Endothelial cell of umbilical vein (primary cell): ENCODE measurements at regions not wholly inside any gene's neighbourhood (a gene's known extent, or its start where the extent isn't known, plus 50 kb on each side); places are given as distances from the start of the nearest gene placed in this dataset.

Experiments
- BruUV-seq: library from RNA; stranded (reverse); fragments of 400-500 nt; replicated peaks from 2 replicates; lab custom pipeline; 2021; lab: Mats Ljungman, UMichigan
- CTCF ChIA-PET: fragments of 300-600, 350-600 bp; sonication (Branson Sonifier 250); formaldehyde crosslinking; loops from one replicate; lab custom pipeline; 2021; ENCODE audit warnings: antibody characterized with exemption, inconsistent platforms; lab: Charles Lee
- POLR2A ChIA-PET: fragments of 300-600, 350-600 bp; sonication (Branson Sonifier 250); formaldehyde crosslinking; loops from one replicate; lab custom pipeline; 2021; ENCODE audit warnings: antibody characterized with exemption, inconsistent platforms; lab: Charles Lee
- DNase-seq: peaks from one replicate; pipeline ENCODE4 v3.0.0-alpha.2; 2011; ENCODE audit warnings: low read depth, low spot score
- FAIRE-seq: peaks from 2 replicates; lab custom pipeline; 2011; peaks lifted over from hg19 to GRCh38; lab: Jason Lieb, UNC
- H2AFZ ChIP-seq: 2 replicates; pipeline ENCODE4 v1.6.0; 2012; ENCODE audit warnings: low read depth, low read length, control low read depth, inconsistent platforms
- H3K27ac ChIP-seq: 2 replicates; pipeline ENCODE4 v1.5.1; 2011; ENCODE audit warnings: low read depth, mild to moderate bottlenecking, control low read depth, low read length, moderate library complexity; ENCODE audit not compliant: insufficient read depth
- H3K27me3 ChIP-seq, 2 experiments: 2 replicates each; pipeline versions ENCODE4 v1.6.0 to v1.6.1; 2011; ENCODE audit warnings: low read length in 2 of 2, mixed read lengths in 1 of 2; ENCODE audit not compliant: control insufficient read depth in 2 of 2, insufficient read depth in 2 of 2
- H3K36me3 ChIP-seq, 2 experiments: 2 replicates in 1 of 2; 3 replicates in 1 of 2; pipeline ENCODE4 v1.5.1; 2011; ENCODE audit warnings: low read length in 2 of 2, mild to moderate bottlenecking in 1 of 2, moderate library complexity in 1 of 2; ENCODE audit not compliant: control insufficient read depth in 2 of 2, insufficient read depth in 2 of 2; ENCODE audit errors: extremely low read depth in 1 of 2
- H3K4me1 ChIP-seq: 3 replicates; pipeline ENCODE4 v1.5.1; 2011; ENCODE audit warnings: mild to moderate bottlenecking, low read length; ENCODE audit not compliant: control insufficient read depth, insufficient read depth; ENCODE audit errors: extremely low read depth
- H3K4me2 ChIP-seq: 2 replicates; pipeline ENCODE4 v1.6.1; 2011; ENCODE audit warnings: low read length, control low read depth, mixed read lengths; ENCODE audit not compliant: insufficient read depth
- H3K4me3 ChIP-seq, 3 experiments: fragments of 200-600 bp in 1 of 3; sonication (generic), shearing (Covaris generic) in 1 of 3; replicated peaks in 1 of 3; 2 replicates each; pipeline ENCODE4 v1.5.1; 2011 to 2016; ENCODE audit warnings: control low read depth in 3 of 3, low read length in 3 of 3, mild to moderate bottlenecking in 2 of 3, inconsistent platforms in 1 of 3, low read depth in 1 of 3, moderate library complexity in 1 of 3; ENCODE audit not compliant: insufficient read depth in 1 of 3
- H3K79me2 ChIP-seq: 2 replicates; pipeline ENCODE4 v1.6.0; 2012; ENCODE audit warnings: low read length, inconsistent platforms; ENCODE audit not compliant: control insufficient read depth, insufficient read depth
- H3K9ac ChIP-seq: replicated peaks from 2 replicates; pipeline ENCODE3; 2011; ENCODE audit warnings: low read length, control low read depth; ENCODE audit not compliant: insufficient read depth; ENCODE audit errors: extremely low read depth
- H3K9me1 ChIP-seq: replicated peaks from 3 replicates; pipeline ENCODE4 v1.6.0; 2011; ENCODE audit warnings: mild to moderate bottlenecking, low read length; ENCODE audit not compliant: control insufficient read depth, insufficient read depth; ENCODE audit errors: extremely low read depth
- H3K9me3 ChIP-seq: replicated peaks from 2 replicates; pipeline ENCODE4 v1.5.1; 2012; ENCODE audit warnings: low read length, inconsistent platforms; ENCODE audit not compliant: control insufficient read depth, insufficient read depth
- H4K20me1 ChIP-seq: replicated peaks from 2 replicates; pipeline ENCODE3; 2011; ENCODE audit warnings: mild to moderate bottlenecking, low read length; ENCODE audit not compliant: control insufficient read depth, insufficient read depth; ENCODE audit errors: extremely low read depth
- EZH2 ChIP-seq: IDR thresholded peaks from 2 replicates; pipeline ENCODE4 v1.6.1; 2012; ENCODE audit warnings: borderline replicate concordance, low read depth, mild to moderate bottlenecking, moderate library complexity, low read length, inconsistent platforms; ENCODE audit not compliant: severe bottlenecking
- FOS ChIP-seq: IDR thresholded peaks from 2 replicates; pipeline ENCODE4 v1.6.1; 2011; ENCODE audit warnings: mild to moderate bottlenecking, low read length, moderate library complexity, borderline replicate concordance; ENCODE audit not compliant: insufficient read depth
- GATA2 ChIP-seq: IDR thresholded peaks from 2 replicates; pipeline ENCODE4 v1.7.0; 2011; ENCODE audit warnings: low read depth, mild to moderate bottlenecking, moderate library complexity, mixed read lengths, low read length; ENCODE audit not compliant: insufficient read length, insufficient read depth
- JUN ChIP-seq: IDR thresholded peaks from 2 replicates; pipeline ENCODE4 v1.6.1; 2011; ENCODE audit warnings: borderline replicate concordance, low read depth; ENCODE audit not compliant: insufficient read length, insufficient read depth
- MYC ChIP-seq: IDR thresholded peaks from one replicate; pipeline ENCODE4 v1.6.1; 2011; ENCODE audit warnings: mild to moderate bottlenecking, low read depth, low read length
- POLR2A ChIP-seq: IDR thresholded peaks from 2 replicates; pipeline ENCODE4 v1.6.1; 2012; ENCODE audit warnings: low read depth, mild to moderate bottlenecking, control low read depth, low read length
- POLR2AphosphoS5 ChIP-seq: IDR thresholded peaks from 2 replicates; pipeline ENCODE4 v1.6.1; 2012; ENCODE audit warnings: low read depth, mild to moderate bottlenecking, control low read depth, low read length, moderate library complexity; ENCODE audit not compliant: insufficient read depth
- dilution Hi-C: fragments of 300-500 bp; cut with MboI; formaldehyde crosslinking; loops from one replicate; pipeline ENCODE4 v1.15.0; 2019; ENCODE audit warnings: low sequenced_read_pairs; ENCODE audit not compliant: extremely low pct_ligation_motif_present
- intact Hi-C: fragments of 100-400 bp; cut with micrococcal nuclease; formaldehyde crosslinking; loops from one replicate; pipeline ENCODE4 v1.10.0; 2022
- TF ChIP-seq, protein P1 (sequence below): IDR thresholded peaks from 2 replicates; pipeline ENCODE4 v1.6.1; 2011; ENCODE audit not compliant: insufficient read depth, insufficient read length
- TF ChIP-seq, protein P2 (sequence below), 2 donors: IDR thresholded peaks; 1 replicate in 1 of 2; 2 replicates in 1 of 2; pipeline ENCODE4 v1.5.1; 2011; ENCODE audit warnings: low read length in 2 of 2, mild to moderate bottlenecking in 2 of 2, moderate library complexity in 2 of 2, control low read depth in 1 of 2, inconsistent platforms in 1 of 2, low read depth in 1 of 2; ENCODE audit not compliant: insufficient read depth in 1 of 2; ENCODE audit errors: extremely low read depth in 1 of 2

- peaks cover 4% of the 10 kb centered on the region for H3K9me3 ChIP-seq
- FAIRE-seq (no peak), DNase-seq (no peak)
- H2AFZ ChIP-seq = no peak overlapping the region
- H3K4me3 ChIP-seq = no peak overlapping the region
- no peaks in the 10 kb centered on the region for H3K27me3 ChIP-seq
- TF ChIP-seq, protein P1, sequence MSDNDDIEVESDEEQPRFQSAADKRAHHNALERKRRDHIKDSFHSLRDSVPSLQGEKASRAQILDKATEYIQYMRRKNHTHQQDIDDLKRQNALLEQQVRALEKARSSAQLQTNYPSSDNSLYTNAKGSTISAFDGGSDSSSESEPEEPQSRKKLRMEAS = no peak
- TF ChIP-seq GATA2 (no peak), JUN (no peak), FOS (no peak)
- TF ChIP-seq, protein P2, sequence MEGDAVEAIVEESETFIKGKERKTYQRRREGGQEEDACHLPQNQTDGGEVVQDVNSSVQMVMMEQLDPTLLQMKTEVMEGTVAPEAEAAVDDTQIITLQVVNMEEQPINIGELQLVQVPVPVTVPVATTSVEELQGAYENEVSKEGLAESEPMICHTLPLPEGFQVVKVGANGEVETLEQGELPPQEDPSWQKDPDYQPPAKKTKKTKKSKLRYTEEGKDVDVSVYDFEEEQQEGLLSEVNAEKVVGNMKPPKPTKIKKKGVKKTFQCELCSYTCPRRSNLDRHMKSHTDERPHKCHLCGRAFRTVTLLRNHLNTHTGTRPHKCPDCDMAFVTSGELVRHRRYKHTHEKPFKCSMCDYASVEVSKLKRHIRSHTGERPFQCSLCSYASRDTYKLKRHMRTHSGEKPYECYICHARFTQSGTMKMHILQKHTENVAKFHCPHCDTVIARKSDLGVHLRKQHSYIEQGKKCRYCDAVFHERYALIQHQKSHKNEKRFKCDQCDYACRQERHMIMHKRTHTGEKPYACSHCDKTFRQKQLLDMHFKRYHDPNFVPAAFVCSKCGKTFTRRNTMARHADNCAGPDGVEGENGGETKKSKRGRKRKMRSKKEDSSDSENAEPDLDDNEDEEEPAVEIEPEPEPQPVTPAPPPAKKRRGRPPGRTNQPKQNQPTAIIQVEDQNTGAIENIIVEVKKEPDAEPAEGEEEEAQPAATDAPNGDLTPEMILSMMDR (IDR thresholded peaks at IDR 0.05; ENCODE audit: extremely low read depth in 1 of 2, insufficient read depth in 1 of 2, low read depth in 1 of 2, low read length in 2 of 2) = no peak
- no peak overlapping the region for H3K9ac ChIP-seq
- H3K9me1 ChIP-seq = no peaks in the 10 kb centered on the region
- dilution Hi-C loops = no loop called here
- H3K27ac ChIP-seq = no peak overlapping the region
- no peak overlapping the region for H3K4me2 ChIP-seq
- ChIA-PET POLR2A (no interaction called here), CTCF (interaction anchor here (0.7 kb wide), 1 partner anchor 49 kb away, joined by 4 read pairs; no protein-coding TSS in a partner anchor)
- no TSS peak for BruUV-seq
- no peaks in the 10 kb centered on the region for H3K79me2 ChIP-seq
- H3K36me3 ChIP-seq = no peaks in the 10 kb centered on the region
- no peaks in the 10 kb centered on the region for H3K4me1 ChIP-seq
- H4K20me1 ChIP-seq = no peaks in the 10 kb centered on the region
- intact Hi-C loops = no loop called here
Measured at GRCh38 chr4:181470306-181470705, 772.9 kb upstream of the TENM3 start.

GRCh38 chr4:181475359-181475758 is 767.8 kb upstream of the TENM3 start:
- no peak overlapping the region for H3K4me3 ChIP-seq
- CTCF ChIA-PET = no interaction called here

More at GRCh38 chr4:181475359-181475758, 767.8 kb upstream of the TENM3 start:
- TF ChIP-seq, protein P2 (IDR thresholded peaks at IDR 0.05; ENCODE audit: extremely low read depth in 1 of 2, insufficient read depth in 1 of 2, low read depth in 1 of 2, low read length in 2 of 2) = no peak
- TF ChIP-seq JUN (no peak), POLR2A (no peak), POLR2AphosphoS5 (no peak), EZH2 (no peak), MYC (no peak)
- TF ChIP-seq, protein P1 = no peak
- no peaks in the 10 kb centered on the region for H3K9me1 ChIP-seq
- BruUV-seq = no TSS peak
- FAIRE-seq (no peak), DNase-seq (no peak)
- H3K4me2 ChIP-seq = no peak overlapping the region
- no peak overlapping the region for H3K27ac ChIP-seq
- no peaks in the 10 kb centered on the region for H4K20me1 ChIP-seq
- H3K79me2 ChIP-seq = no peaks in the 10 kb centered on the region
- no peaks in the 10 kb centered on the region for H3K36me3 ChIP-seq
- dilution Hi-C loops (no loop called here), intact Hi-C loops (no loop called here)
- H3K4me1 ChIP-seq = no peaks in the 10 kb centered on the region
- no peak overlapping the region for H3K9ac ChIP-seq
- POLR2A ChIA-PET = no interaction called here
- peaks cover 4% of the 10 kb centered on the region for H3K9me3 ChIP-seq
- no peak overlapping the region for H2AFZ ChIP-seq
- no peaks in the 10 kb centered on the region for H3K27me3 ChIP-seq
